ENCODE measurements at regions not wholly inside any gene's neighbourhood (a gene's known extent, or its start where the extent isn't known, plus 50 kb on each side); places are given as distances from the start of the nearest gene placed in this dataset.

DNA sequence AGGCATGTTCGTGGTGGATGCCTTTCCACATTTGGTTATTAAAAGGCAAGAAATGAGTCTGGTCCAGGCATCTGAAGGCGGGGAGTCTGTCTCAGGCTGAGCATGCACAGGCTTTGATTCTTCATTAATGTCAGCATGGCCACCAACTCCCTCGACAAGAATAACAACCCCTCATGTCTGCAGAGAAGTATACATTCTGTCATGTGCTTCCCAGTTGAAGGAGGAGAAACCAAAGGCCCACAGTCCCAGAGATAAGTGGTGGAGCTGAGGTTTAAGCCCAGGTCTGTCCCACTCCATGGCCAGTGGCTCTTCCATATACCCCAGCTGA lies 61.6 kb upstream of the LAPTM5 start:
- peaks cover 0 to 3% (median 0%) of the 10 kb centered on the region in 3 donors for H3K9me3 ChIP-seq (ENCODE audit: control extremely low read depth in 1 of 3, control insufficient read depth in 2 of 3, insufficient read depth in 1 of 3, low read length in 2 of 3)
- Mint-ChIP-seq H3K9me3 (ENCODE audit: insufficient read depth) (no peaks in the 10 kb centered on the region), H3K4me1 (peaks cover 10% of the 10 kb centered on the region), H3K27ac (no peak overlapping the region), H3K27me3 (peaks cover 65% of the 10 kb centered on the region), H3K4me3 (no peak overlapping the region)
- DNase-seq (no peak), ATAC-seq (ENCODE audit: low read depth) (no peak)
- no peaks in the 10 kb centered on the region for H3K79me2 ChIP-seq (ENCODE audit: control insufficient read depth, insufficient read depth, low read length)
- no peaks in the 10 kb centered on the region for H4K20me1 ChIP-seq (ENCODE audit: control insufficient read depth, insufficient read depth, low read length, poor library complexity, severe bottlenecking)
- H2AFZ ChIP-seq (ENCODE audit: insufficient read depth, low read depth, low read length, poor library complexity, severe bottlenecking), result no peak overlapping the region
- H3K27me3 ChIP-seq (replicated peaks in 1 of 4; ENCODE audit: control extremely low read depth in 1 of 4, control insufficient read depth in 3 of 4, insufficient read depth in 4 of 4, low read length in 3 of 4), result peaks cover 0 to 77% (median 48%) of the 10 kb centered on the region in 4 experiments
- WGBS (ENCODE audit: insufficient coverage), result 20% methylated on average over 1 of the region's 3 CpGs
- no peak overlapping the region for H3K27ac ChIP-seq (ENCODE audit: low read length in 2 of 2)
- intact Hi-C loops (cut with micrococcal nuclease), result no loop called here
- no peak overlapping the region for H3K4me3 ChIP-seq (ENCODE audit: control extremely low read depth in 1 of 5, extremely low read depth in 1 of 5, insufficient read depth in 1 of 5, low read depth in 2 of 5, low read length in 4 of 5)
- peaks cover 8 to 15% of the 10 kb centered on the region in 2 donors for H3K4me1 ChIP-seq (ENCODE audit: control insufficient read depth in 2 of 2, insufficient read depth in 2 of 2, low read length in 2 of 2)
- ChIA-PET POLR2A (no interaction called here), CTCF (interaction anchor here (4.7 kb wide), 1 partner anchor 18 kb away, joined by 18 read pairs; no protein-coding TSS in a partner anchor)
- no peaks in the 10 kb centered on the region for H3K36me3 ChIP-seq (replicated peaks in 1 of 2; ENCODE audit: control extremely low read depth in 1 of 2, control insufficient read depth in 1 of 2, extremely low read depth in 1 of 2, insufficient read depth in 2 of 2, low read length in 1 of 2)
- H3K4me2 ChIP-seq (replicated peaks; ENCODE audit: low read depth, low read length, poor library complexity, severe bottlenecking), result no peak overlapping the region
- TF ChIP-seq, protein P1, sequence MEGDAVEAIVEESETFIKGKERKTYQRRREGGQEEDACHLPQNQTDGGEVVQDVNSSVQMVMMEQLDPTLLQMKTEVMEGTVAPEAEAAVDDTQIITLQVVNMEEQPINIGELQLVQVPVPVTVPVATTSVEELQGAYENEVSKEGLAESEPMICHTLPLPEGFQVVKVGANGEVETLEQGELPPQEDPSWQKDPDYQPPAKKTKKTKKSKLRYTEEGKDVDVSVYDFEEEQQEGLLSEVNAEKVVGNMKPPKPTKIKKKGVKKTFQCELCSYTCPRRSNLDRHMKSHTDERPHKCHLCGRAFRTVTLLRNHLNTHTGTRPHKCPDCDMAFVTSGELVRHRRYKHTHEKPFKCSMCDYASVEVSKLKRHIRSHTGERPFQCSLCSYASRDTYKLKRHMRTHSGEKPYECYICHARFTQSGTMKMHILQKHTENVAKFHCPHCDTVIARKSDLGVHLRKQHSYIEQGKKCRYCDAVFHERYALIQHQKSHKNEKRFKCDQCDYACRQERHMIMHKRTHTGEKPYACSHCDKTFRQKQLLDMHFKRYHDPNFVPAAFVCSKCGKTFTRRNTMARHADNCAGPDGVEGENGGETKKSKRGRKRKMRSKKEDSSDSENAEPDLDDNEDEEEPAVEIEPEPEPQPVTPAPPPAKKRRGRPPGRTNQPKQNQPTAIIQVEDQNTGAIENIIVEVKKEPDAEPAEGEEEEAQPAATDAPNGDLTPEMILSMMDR (IDR thresholded peaks at IDR 0.05), result no peak
- TF ChIP-seq EZH2 (IDR thresholded peaks at IDR 0.05; ENCODE audit: borderline replicate concordance, insufficient read depth, low read depth, low read length, poor library complexity, severe bottlenecking), result no peak
- H3K9ac ChIP-seq (ENCODE audit: low read length), result no peak overlapping the region

DNA sequence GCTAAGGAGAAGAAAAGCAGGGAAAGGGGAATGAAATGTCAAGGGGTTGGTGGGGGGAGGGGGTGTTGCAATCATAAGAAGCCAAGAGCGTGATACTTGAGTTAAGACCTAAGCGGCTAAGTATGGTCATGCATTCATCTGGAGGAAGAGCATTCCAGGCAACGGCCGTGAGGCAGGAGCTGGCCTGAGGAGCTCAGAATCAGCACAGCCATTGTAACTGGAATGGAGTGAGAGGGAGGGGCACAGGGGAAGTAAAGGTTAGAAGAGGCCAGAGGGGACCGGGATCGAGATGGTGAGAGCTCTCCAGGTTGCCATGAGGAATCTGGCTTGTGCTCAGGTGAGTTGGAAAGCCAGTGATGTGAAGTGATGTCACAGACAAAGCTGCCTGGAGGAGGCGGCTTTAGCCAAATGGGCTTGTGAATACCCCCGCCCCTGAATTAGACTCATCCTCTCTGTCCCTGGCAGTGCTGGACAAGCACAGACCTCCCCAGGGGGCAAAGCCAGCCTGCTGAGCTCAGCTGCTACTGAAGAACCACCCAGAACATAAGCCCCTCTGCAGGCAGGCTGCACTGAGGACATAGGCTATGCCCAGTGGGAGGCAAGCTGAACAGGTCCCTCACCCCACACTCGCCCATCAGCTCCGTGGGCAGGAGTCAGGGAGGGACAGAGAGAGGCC lies 61.1 kb upstream of the LAPTM5 start:
- H3K27ac ChIP-seq (ENCODE audit: low read length in 2 of 2), result no peak overlapping the region
- Mint-ChIP-seq H3K27ac (no peak overlapping the region), H3K27me3 (peaks cover 60% of the 10 kb centered on the region), H3K4me3 (no peak overlapping the region), H3K4me1 (peaks cover 5% of the 10 kb centered on the region), H3K9me3 (ENCODE audit: insufficient read depth) (no peaks in the 10 kb centered on the region)
- ATAC-seq (ENCODE audit: low read depth) (no peak), DNase-seq (no peak)
- no peak overlapping the region for H3K4me3 ChIP-seq (ENCODE audit: control extremely low read depth in 1 of 5, extremely low read depth in 1 of 5, insufficient read depth in 1 of 5, low read depth in 2 of 5, low read length in 4 of 5)
- no peaks in the 10 kb centered on the region for H3K79me2 ChIP-seq (ENCODE audit: control insufficient read depth, insufficient read depth, low read length)
- H3K4me2 ChIP-seq (replicated peaks; ENCODE audit: low read depth, low read length, poor library complexity, severe bottlenecking), result no peak overlapping the region
- no peaks in the 10 kb centered on the region for H4K20me1 ChIP-seq (ENCODE audit: control insufficient read depth, insufficient read depth, low read length, poor library complexity, severe bottlenecking)
- 74% methylated on average over 8 of the region's 10 CpGs for WGBS (ENCODE audit: insufficient coverage)
- H3K9ac ChIP-seq (ENCODE audit: low read length), result no peak overlapping the region
- intact Hi-C loops (cut with micrococcal nuclease), result no loop called here
- no peak overlapping the region for H2AFZ ChIP-seq (ENCODE audit: insufficient read depth, low read depth, low read length, poor library complexity, severe bottlenecking)
- ChIA-PET POLR2A (no interaction called here), CTCF (interaction anchor here (0.6 to 4.7 kb wide), 2 partner anchors 17 to 1597 kb away, joined by 4 to 18 read pairs; no protein-coding TSS in a partner anchor)
- TF ChIP-seq, protein P1 (IDR thresholded peaks at IDR 0.05), result no peak
- TF ChIP-seq EZH2 (IDR thresholded peaks at IDR 0.05; ENCODE audit: borderline replicate concordance, insufficient read depth, low read depth, low read length, poor library complexity, severe bottlenecking), result no peak
- H3K27me3 ChIP-seq (replicated peaks in 1 of 4; ENCODE audit: control extremely low read depth in 1 of 4, control insufficient read depth in 3 of 4, insufficient read depth in 4 of 4, low read length in 3 of 4), result peaks cover 0 to 77% (median 46%) of the 10 kb centered on the region in 4 experiments
- peaks cover 0 to 3% (median 0%) of the 10 kb centered on the region in 3 donors for H3K9me3 ChIP-seq (ENCODE audit: control extremely low read depth in 1 of 3, control insufficient read depth in 2 of 3, insufficient read depth in 1 of 3, low read length in 2 of 3)
- peaks cover 3 to 10% of the 10 kb centered on the region in 2 donors for H3K4me1 ChIP-seq (ENCODE audit: control insufficient read depth in 2 of 2, insufficient read depth in 2 of 2, low read length in 2 of 2)
- H3K36me3 ChIP-seq (replicated peaks in 1 of 2; ENCODE audit: control extremely low read depth in 1 of 2, control insufficient read depth in 1 of 2, extremely low read depth in 1 of 2, insufficient read depth in 2 of 2, low read length in 1 of 2), result no peaks in the 10 kb centered on the region

All from B cell (primary cell).